KMS-11 (cell line): ENCODE measurements at regions not wholly inside any gene's neighbourhood (a gene's known extent, or its start where the extent isn't known, plus 50 kb on each side); places are given as distances from the start of the nearest gene placed in this dataset.

Source experiments
- H2AFZ ChIP-seq: fragments of 200-600 bp; sonication (generic); 2 replicates; pipeline ENCODE4 v1.6.1; 2016; ENCODE audit warnings: antibody characterized with exemption, mixed run types, low read depth
- H3K27ac ChIP-seq: fragments of 200-600 bp; sonication (generic); 2 replicates; pipeline ENCODE4 v1.6.1; 2016; ENCODE audit warnings: mild to moderate bottlenecking, mixed run types
- H3K27me3 ChIP-seq: fragments of 200-600 bp; sonication (generic); 2 replicates; pipeline ENCODE4 v1.6.1; 2017; ENCODE audit warnings: mild to moderate bottlenecking, low read depth, mixed run types, moderate library complexity; ENCODE audit not compliant: insufficient read depth
- H3K36me3 ChIP-seq: fragments of 200-600 bp; sonication (generic); 2 replicates; pipeline ENCODE4 v1.6.1; 2017; ENCODE audit warnings: mild to moderate bottlenecking, mixed run types; ENCODE audit not compliant: insufficient read depth
- H3K4me1 ChIP-seq: fragments of 200-600 bp; sonication (generic); 2 replicates; pipeline ENCODE4 v1.6.1; 2016; ENCODE audit warnings: mild to moderate bottlenecking, low read depth, mixed run types; ENCODE audit not compliant: poor library complexity, severe bottlenecking
- H3K4me2 ChIP-seq: fragments of 200-600 bp; sonication (generic); 2 replicates; pipeline ENCODE4 v1.7.0; 2016; ENCODE audit warnings: mild to moderate bottlenecking, mixed run types
- H3K4me3 ChIP-seq: fragments of 200-600 bp; sonication (generic); IDR thresholded peaks from 2 replicates; pipeline ENCODE4 v1.6.1; 2017; ENCODE audit warnings: low read depth, low read length, mixed read lengths; ENCODE audit not compliant: insufficient read depth
- H3K79me2 ChIP-seq: fragments of 200-600 bp; sonication (generic); 2 replicates; pipeline ENCODE4 v1.6.1; 2016; ENCODE audit warnings: low read depth, mixed run types; ENCODE audit not compliant: insufficient read depth
- H3K9ac ChIP-seq: fragments of 200-600 bp; sonication (generic); 2 replicates; pipeline ENCODE4 v1.6.1; 2016; ENCODE audit warnings: mild to moderate bottlenecking, mixed run types
- H4K20me1 ChIP-seq: fragments of 200-600 bp; sonication (generic); 2 replicates; pipeline ENCODE4 v1.6.1; 2016; ENCODE audit warnings: mild to moderate bottlenecking, mixed run types; ENCODE audit not compliant: insufficient read depth
- CTCF ChIP-seq: fragments of 200-600 bp; sonication (generic); conservative IDR thresholded peaks from 2 replicates; pipeline ENCODE4 v1.6.1; 2017; ENCODE audit warnings: low read depth, mild to moderate bottlenecking, antibody characterized with exemption, low read length, moderate library complexity, mixed read lengths

GRCh38 chr20:7199861-7200260 is 432.4 kb downstream of the BMP2 start:
- Histone ChIP-seq H3K9ac (no peak overlapping the region), H3K4me2 (no peak overlapping the region), H3K4me1 (no peaks in the 10 kb centered on the region), H3K79me2 (no peaks in the 10 kb centered on the region), H3K27ac (no peak overlapping the region), H4K20me1 (no peaks in the 10 kb centered on the region), H2AFZ (no peak overlapping the region), H3K4me3 (no peak overlapping the region), H3K36me3 (no peaks in the 10 kb centered on the region), H3K27me3 (no peaks in the 10 kb centered on the region)
- no peak for TF ChIP-seq CTCF

GRCh38 chr20:7207186-7207798 is 439.8 kb downstream of the BMP2 start:
- H3K36me3 ChIP-seq, result no peaks in the 10 kb centered on the region
- no peak overlapping the region for H3K4me3 ChIP-seq
- no peak overlapping the region for H2AFZ ChIP-seq
- no peaks in the 10 kb centered on the region for H3K4me1 ChIP-seq
- no peak overlapping the region for H3K4me2 ChIP-seq
- no peaks in the 10 kb centered on the region for H3K27me3 ChIP-seq
- no peak overlapping the region for H3K27ac ChIP-seq
- H3K9ac ChIP-seq, result no peak overlapping the region
- no peaks in the 10 kb centered on the region for H3K79me2 ChIP-seq
- TF ChIP-seq CTCF, result no peak
- no peaks in the 10 kb centered on the region for H4K20me1 ChIP-seq

GRCh38 chr20:7210910-7211309 is 443.4 kb downstream of the BMP2 start:
- no peaks in the 10 kb centered on the region for H3K27me3 ChIP-seq

GRCh38 chr20:7214081-7214740 is 446.7 kb downstream of the BMP2 start:
- Histone ChIP-seq H3K27me3 (no peaks in the 10 kb centered on the region), H3K4me2 (no peak overlapping the region), H3K9ac (no peak overlapping the region), H3K79me2 (no peaks in the 10 kb centered on the region), H4K20me1 (no peaks in the 10 kb centered on the region), H3K4me1 (no peaks in the 10 kb centered on the region), H2AFZ (no peak overlapping the region), H3K4me3 (no peak overlapping the region), H3K27ac (no peak overlapping the region), H3K36me3 (no peaks in the 10 kb centered on the region)
- TF ChIP-seq CTCF, result no peak

More at GRCh38 chr20:7210910-7211309, 443.4 kb downstream of the BMP2 start:
- no peak overlapping the region for H3K4me2 ChIP-seq
- no peak overlapping the region for H3K27ac ChIP-seq
- H2AFZ ChIP-seq, result no peak overlapping the region
- no peaks in the 10 kb centered on the region for H3K79me2 ChIP-seq
- H3K4me3 ChIP-seq, result no peak overlapping the region
- no peak for TF ChIP-seq CTCF
- H3K36me3 ChIP-seq, result no peaks in the 10 kb centered on the region
- no peak overlapping the region for H3K9ac ChIP-seq
- no peaks in the 10 kb centered on the region for H3K4me1 ChIP-seq
- no peaks in the 10 kb centered on the region for H4K20me1 ChIP-seq
